ENCODE measurements at regions not wholly inside any gene's neighbourhood (a gene's known extent, or its start where the extent isn't known, plus 50 kb on each side); places are given as distances from the start of the nearest gene placed in this dataset.

GRCh38 chr16:76768316-76768715, 422.7 kb upstream of the MON1B start:
- no peak for TF ChIP-seq CTCF (IDR thresholded peaks at IDR 0.05; ENCODE audit: low read length)
- no peak for TF ChIP-seq EZH2 (IDR thresholded peaks at IDR 0.05; ENCODE audit: borderline replicate concordance, low read length)

All from OCI-LY1 (cell line).